Parathyroid adenoma (tissue), 2 donors: ENCODE measurements at regions not wholly inside any gene's neighbourhood (a gene's known extent, or its start where the extent isn't known, plus 50 kb on each side); places are given as distances from the start of the nearest gene placed in this dataset.
A peak's percentile ranks its signal among the peaks of the same experiment; 100 is the strongest.

Experiments used
- H2AFZ ChIP-seq: fragments of 300-600 bp; sonication (generic); one replicate; pipeline ENCODE4 v1.7.0; 2017; ENCODE audit warnings: antibody characterized with exemption, mild to moderate bottlenecking
- H3K27ac ChIP-seq: fragments of 300-600 bp; sonication (generic); one replicate; pipeline ENCODE4 v1.7.0; 2017
- H3K27me3 ChIP-seq: fragments of 300-600 bp; sonication (generic); one replicate; pipeline ENCODE4 v1.7.0; 2017; ENCODE audit warnings: low read length; ENCODE audit not compliant: control insufficient read depth, insufficient read depth
- H3K36me3 ChIP-seq: fragments of 300-600 bp; sonication (generic); one replicate; pipeline ENCODE4 v1.7.0; 2017; ENCODE audit warnings: low read length; ENCODE audit not compliant: control insufficient read depth, insufficient read depth
- H3K4me1 ChIP-seq: fragments of 300-600 bp; sonication (generic); one replicate; pipeline ENCODE4 v1.7.0; 2017; ENCODE audit warnings: control low read depth
- H3K4me2 ChIP-seq: fragments of 300-600 bp; sonication (generic); one replicate; pipeline ENCODE4 v1.7.0; 2017; ENCODE audit warnings: low read length
- H3K4me3 ChIP-seq: fragments of 300-600 bp; sonication (generic); one replicate; pipeline ENCODE4 v1.7.0; 2017; ENCODE audit warnings: low read depth, low read length
- H3K79me2 ChIP-seq: fragments of 300-600 bp; sonication (generic); one replicate; pipeline ENCODE4 v1.7.0; 2017; ENCODE audit warnings: control low read depth
- H3K9ac ChIP-seq: fragments of 300-600 bp; sonication (generic); one replicate; pipeline ENCODE4 v1.7.0; 2017; ENCODE audit warnings: mild to moderate bottlenecking
- H3K9me3 ChIP-seq: fragments of 300-600 bp; sonication (generic); one replicate; pipeline ENCODE4 v1.7.0; 2017; ENCODE audit warnings: low read length; ENCODE audit not compliant: control insufficient read depth
- TF ChIP-seq, protein P1 (sequence below): fragments of 300-600 bp; sonication (generic); IDR thresholded peaks from one replicate; pipeline ENCODE4 v1.7.0; 2017; ENCODE audit warnings: antibody characterized with exemption, mild to moderate bottlenecking
- donor health status: primary hyperparathyroidism.

GRCh38 chr1:234879147-234880080, 249.2 kb downstream of the TOMM20 start:
- Histone ChIP-seq H3K79me2 (no peaks in the 10 kb centered on the region), H3K27ac (no peak overlapping the region), H3K4me2 (no peak overlapping the region), H2AFZ (no peak overlapping the region), H3K4me1 (peaks cover 4% of the 10 kb centered on the region), H3K27me3 (no peaks in the 10 kb centered on the region), H3K9me3 (no peaks in the 10 kb centered on the region), H3K4me3 (no peak overlapping the region), H3K36me3 (no peaks in the 10 kb centered on the region), H3K9ac (no peak overlapping the region)
- TF ChIP-seq, protein P1, sequence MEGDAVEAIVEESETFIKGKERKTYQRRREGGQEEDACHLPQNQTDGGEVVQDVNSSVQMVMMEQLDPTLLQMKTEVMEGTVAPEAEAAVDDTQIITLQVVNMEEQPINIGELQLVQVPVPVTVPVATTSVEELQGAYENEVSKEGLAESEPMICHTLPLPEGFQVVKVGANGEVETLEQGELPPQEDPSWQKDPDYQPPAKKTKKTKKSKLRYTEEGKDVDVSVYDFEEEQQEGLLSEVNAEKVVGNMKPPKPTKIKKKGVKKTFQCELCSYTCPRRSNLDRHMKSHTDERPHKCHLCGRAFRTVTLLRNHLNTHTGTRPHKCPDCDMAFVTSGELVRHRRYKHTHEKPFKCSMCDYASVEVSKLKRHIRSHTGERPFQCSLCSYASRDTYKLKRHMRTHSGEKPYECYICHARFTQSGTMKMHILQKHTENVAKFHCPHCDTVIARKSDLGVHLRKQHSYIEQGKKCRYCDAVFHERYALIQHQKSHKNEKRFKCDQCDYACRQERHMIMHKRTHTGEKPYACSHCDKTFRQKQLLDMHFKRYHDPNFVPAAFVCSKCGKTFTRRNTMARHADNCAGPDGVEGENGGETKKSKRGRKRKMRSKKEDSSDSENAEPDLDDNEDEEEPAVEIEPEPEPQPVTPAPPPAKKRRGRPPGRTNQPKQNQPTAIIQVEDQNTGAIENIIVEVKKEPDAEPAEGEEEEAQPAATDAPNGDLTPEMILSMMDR = no peak

DNA sequence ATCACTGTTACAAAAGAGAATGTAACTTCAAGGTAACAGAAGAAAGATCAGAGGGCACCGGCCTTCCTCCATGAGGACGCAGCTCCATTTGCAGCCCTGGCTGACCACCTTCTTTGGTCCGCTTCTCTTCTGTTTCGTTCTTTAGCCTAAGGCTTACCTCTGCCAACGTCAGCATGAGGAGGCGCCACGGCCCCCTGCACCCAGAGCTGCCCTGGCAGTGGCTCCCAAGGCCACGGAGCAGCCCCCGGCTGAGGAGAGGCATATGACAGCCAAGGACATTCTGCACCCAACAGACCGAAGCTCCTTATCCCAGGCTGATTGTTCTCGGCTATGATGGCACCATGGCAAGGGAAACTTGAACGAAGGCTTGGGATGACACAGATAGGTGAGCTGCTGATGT, 250.3 kb downstream of the TOMM20 start:
- Histone ChIP-seq H3K27me3 (no peaks in the 10 kb centered on the region), H3K27ac (no peak overlapping the region), H3K4me1 (peaks cover 4% of the 10 kb centered on the region), H3K9me3 (no peaks in the 10 kb centered on the region), H3K9ac (no peak overlapping the region), H3K79me2 (no peaks in the 10 kb centered on the region), H2AFZ (no peak overlapping the region), H3K4me3 (no peak overlapping the region), H3K4me2 (no peak overlapping the region), H3K36me3 (no peaks in the 10 kb centered on the region)
- TF ChIP-seq, protein P1 = no peak

- Histone ChIP-seq H3K27me3 (no peaks in the 10 kb centered on the region), H3K36me3 (no peaks in the 10 kb centered on the region), H3K9ac (no peak overlapping the region), H3K79me2 (no peaks in the 10 kb centered on the region), H3K4me3 (no peak overlapping the region), H2AFZ (no peak overlapping the region), H3K27ac (no peak overlapping the region), H3K4me2 (no peak overlapping the region), H3K4me1 (peaks cover 4% of the 10 kb centered on the region), H3K9me3 (no peaks in the 10 kb centered on the region)
- TF ChIP-seq, protein P1 = no peak
Measured at GRCh38 chr1:234877761-234878160, 250.9 kb downstream of the TOMM20 start.

- H3K36me3 ChIP-seq = no peaks in the 10 kb centered on the region
- no peak overlapping the region for H2AFZ ChIP-seq
- no peaks in the 10 kb centered on the region for H3K27me3 ChIP-seq
- H3K27ac ChIP-seq = no peak overlapping the region
- H3K79me2 ChIP-seq = no peaks in the 10 kb centered on the region
- H3K4me1 ChIP-seq = peaks cover 4% of the 10 kb centered on the region
- no peak overlapping the region for H3K9ac ChIP-seq
- peak overlapping the region; percentile 9 for H3K4me2 ChIP-seq
- no peak overlapping the region for H3K4me3 ChIP-seq
- TF ChIP-seq, protein P1 = no peak
- H3K9me3 ChIP-seq = no peaks in the 10 kb centered on the region
Measured at GRCh38 chr1:234875953-234876855, 252.4 kb downstream of the TOMM20 start.
